ENCODE measurements at regions not wholly inside any gene's neighbourhood (a gene's known extent, or its start where the extent isn't known, plus 50 kb on each side); places are given as distances from the start of the nearest gene placed in this dataset.
"Not testable (repeated sequence)": the region's sequence is repeated elsewhere in the genome, so short reads cannot be mapped to it uniquely, and the experiment has no call there.

GRCh38 chr12:3421191-3421978 is 69.6 kb upstream of the PRMT8 start:
- DNase-seq: no peak

- DNase-seq: not testable (repeated sequence)
These were observed 66.2 kb upstream of the PRMT8 start for GRCh38 chr12:3424796-3425195.

GRCh38 chr12:3427956-3428355 is 63.0 kb upstream of the PRMT8 start:
- no peak for DNase-seq

GRCh38 chr12:3428631-3429030 is 62.4 kb upstream of the PRMT8 start:
- DNase-seq: no peak

GRCh38 chr12:3429523-3429922 is 61.5 kb upstream of the PRMT8 start:
- DNase-seq: not testable (repeated sequence)

GRCh38 chr12:3431686-3432085 is 59.3 kb upstream of the PRMT8 start:
- DNase-seq: no peak

- no peak for DNase-seq
These were observed 58.7 kb upstream of the PRMT8 start for GRCh38 chr12:3432176-3432742.

- no peak for DNase-seq
These were observed 58.1 kb upstream of the PRMT8 start for GRCh38 chr12:3432868-3433267.

- DNase-seq: no peak
These were observed 54.4 kb upstream of the PRMT8 start for GRCh38 chr12:3436461-3437065.

- no peak for DNase-seq
These were observed 53.0 kb upstream of the PRMT8 start for GRCh38 chr12:3437986-3438385.

- DNase-seq: no peak
These were observed 52.6 kb upstream of the PRMT8 start for GRCh38 chr12:3438401-3438800.
